Liver (tissue), 8 donors: ENCODE measurements at regions not wholly inside any gene's neighbourhood (a gene's known extent, or its start where the extent isn't known, plus 50 kb on each side); places are given as distances from the start of the nearest gene placed in this dataset.

Experiments used
- DNase-seq: peaks from one replicate; pipeline ENCODE4 v3.0.0-alpha.2; 2017; ENCODE audit warnings: low spot score
- H3K27ac ChIP-seq, 2 donors: one replicate each; pipeline ENCODE4 v1.7.0; 2013; ENCODE audit warnings: inconsistent platforms in 2 of 2, low read length in 2 of 2, control low read depth in 1 of 2, low read depth in 1 of 2, mild to moderate bottlenecking in 1 of 2
- H3K27me3 ChIP-seq, 4 donors: one replicate each; pipeline versions ENCODE4 v1.6.1 to v1.7.0; 2013; ENCODE audit warnings: low read length in 3 of 4, inconsistent platforms in 1 of 4, mild to moderate bottlenecking in 1 of 4, moderate library complexity in 1 of 4; ENCODE audit not compliant: control insufficient read depth in 4 of 4, insufficient read depth in 4 of 4
- H3K36me3 ChIP-seq, 4 donors: one replicate each; pipeline versions ENCODE4 v1.6.1 to v1.7.0; 2013; ENCODE audit warnings: low read length in 3 of 4, mild to moderate bottlenecking in 3 of 4, low read depth in 1 of 4, moderate library complexity in 1 of 4; ENCODE audit not compliant: control insufficient read depth in 4 of 4, insufficient read depth in 3 of 4
- H3K4me1 ChIP-seq, 4 donors: one replicate each; pipeline versions ENCODE4 v1.6.1 to v1.7.0; 2013; ENCODE audit warnings: low read length in 3 of 4, mild to moderate bottlenecking in 3 of 4, moderate library complexity in 1 of 4; ENCODE audit not compliant: control insufficient read depth in 4 of 4, insufficient read depth in 4 of 4
- H3K4me3 ChIP-seq, 3 donors: one replicate each; pipeline versions ENCODE4 v1.6.1 to v1.7.0; 2013; ENCODE audit warnings: low read length in 3 of 3, control low read depth in 1 of 3, low read depth in 1 of 3, mild to moderate bottlenecking in 1 of 3
- H3K9ac ChIP-seq, 2 donors: one replicate each; pipeline ENCODE4 v1.7.0; 2013; ENCODE audit warnings: low read length in 2 of 2, mild to moderate bottlenecking in 2 of 2, moderate library complexity in 2 of 2, control low read depth in 1 of 2, low read depth in 1 of 2
- H3K9me3 ChIP-seq, 4 donors: one replicate each; pipeline versions ENCODE4 v1.6.1 to v1.7.0; 2013; ENCODE audit warnings: low read length in 3 of 4; ENCODE audit not compliant: control insufficient read depth in 4 of 4
- EGR1 ChIP-seq, 2 donors: IDR thresholded peaks; 2 replicates each; pipeline ENCODE4 v1.6.1; 2016 to 2018; ENCODE audit warnings: antibody characterized with exemption in 2 of 2, low read depth in 2 of 2
- FOXA1 ChIP-seq: IDR thresholded peaks from 2 replicates; pipeline ENCODE4 v1.6.1; 2016; ENCODE audit warnings: antibody characterized with exemption
- HNF4A ChIP-seq, 2 donors: conservative IDR thresholded peaks; 2 replicates each; pipeline ENCODE4 v1.6.1; 2016; ENCODE audit warnings: antibody characterized with exemption in 2 of 2, mild to moderate bottlenecking in 2 of 2
- RAD21 ChIP-seq, 2 donors: IDR thresholded peaks; 2 replicates each; pipeline ENCODE4 v1.6.1; 2016; ENCODE audit warnings: antibody characterized with exemption in 2 of 2, mild to moderate bottlenecking in 2 of 2
- RXRA ChIP-seq, 2 donors: IDR thresholded peaks; 2 replicates each; pipeline ENCODE4 v1.6.1; 2017 to 2018; ENCODE audit warnings: antibody characterized with exemption in 2 of 2, mild to moderate bottlenecking in 1 of 2
- WGBS: extraction: QIAGEN DNeasy Blood & Tissue Kit; methylation state at CpG from one replicate; pipeline ENCODE4 v1.1.7; 2013; 5-methylcytosine and 5-hydroxymethylcytosine counted together
- TF ChIP-seq, protein P1 (sequence below): IDR thresholded peaks from 2 replicates; pipeline ENCODE4 v1.6.1; 2016; ENCODE audit warnings: antibody characterized with exemption, mild to moderate bottlenecking
- TF ChIP-seq, protein P2 (sequence below): IDR thresholded peaks from 2 replicates; pipeline ENCODE4 v1.6.1; 2016; ENCODE audit warnings: antibody characterized with exemption
- TF ChIP-seq, protein P3 (sequence below): fragments of 150-350 bp; IDR thresholded peaks from 2 replicates; pipeline ENCODE4 v1.5.1; 2017; ENCODE audit warnings: improper control_type of control experiment, low read depth, low read length; ENCODE audit not compliant: missing input control
- TF ChIP-seq, protein P4 (sequence below): IDR thresholded peaks from 2 replicates; pipeline ENCODE4 v1.6.1; 2016; ENCODE audit warnings: antibody characterized with exemption
- donor health status: healthy.
- donor health status: healthy.
- donor health status: healthy.
- donor health status: healthy.
- donor health status: healthy.

DNA sequence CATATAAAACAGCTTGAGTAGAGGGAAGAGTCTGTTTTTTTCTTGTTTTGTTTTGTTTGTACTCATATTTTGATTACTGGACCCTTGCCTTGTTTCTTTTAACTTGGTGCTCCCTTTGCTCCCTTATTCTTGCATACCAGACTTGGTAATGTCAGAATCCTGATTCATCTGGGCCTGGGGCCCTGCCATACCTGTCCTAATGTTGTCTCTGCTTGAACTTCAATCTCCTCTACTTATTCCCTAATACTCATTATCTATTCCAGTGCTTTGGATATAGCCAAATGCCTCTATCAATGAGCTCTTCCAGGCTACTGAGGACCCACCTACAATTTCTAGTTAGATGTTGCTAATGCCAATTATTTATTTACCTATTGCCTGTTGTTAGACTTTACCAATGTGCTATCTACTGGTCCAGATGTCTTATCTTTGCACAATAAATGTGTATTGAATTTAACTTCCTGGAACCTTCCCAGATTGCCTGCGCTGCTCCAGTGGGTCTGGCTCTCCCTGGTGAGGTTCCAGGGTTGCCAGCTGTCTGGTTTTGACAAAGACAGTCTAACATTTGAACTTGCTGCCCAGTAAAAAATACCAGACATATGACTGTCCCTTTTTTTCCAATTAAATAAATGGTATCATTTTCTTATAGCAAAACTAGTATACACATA is 64.4 kb upstream of the ACSL4 start:
- Histone ChIP-seq H3K27ac (no peak overlapping the region), H3K27me3 (peaks cover 0 to 6% (median 2%) of the 10 kb centered on the region in 4 donors), H3K4me3 (no peak overlapping the region), H3K4me1 (peaks cover 0 to 9% (median 3%) of the 10 kb centered on the region in 4 donors), H3K36me3 (no peaks in the 10 kb centered on the region), H3K9me3 (no peaks in the 10 kb centered on the region), H3K9ac (no peak overlapping the region)
- no peak for DNase-seq
- TF ChIP-seq FOXA1 (no peak), RXRA (IDR thresholded peaks at IDR 0.05) (peak in 1 of 2 donors; percentile 12), RAD21 (IDR thresholded peaks at IDR 0.05) (no peak), HNF4A (conservative IDR thresholded peaks at IDR 0.05) (no peak), EGR1 (IDR thresholded peaks at IDR 0.05; ENCODE audit: low read depth in 2 of 2) (no peak)
- TF ChIP-seq, protein P1, sequence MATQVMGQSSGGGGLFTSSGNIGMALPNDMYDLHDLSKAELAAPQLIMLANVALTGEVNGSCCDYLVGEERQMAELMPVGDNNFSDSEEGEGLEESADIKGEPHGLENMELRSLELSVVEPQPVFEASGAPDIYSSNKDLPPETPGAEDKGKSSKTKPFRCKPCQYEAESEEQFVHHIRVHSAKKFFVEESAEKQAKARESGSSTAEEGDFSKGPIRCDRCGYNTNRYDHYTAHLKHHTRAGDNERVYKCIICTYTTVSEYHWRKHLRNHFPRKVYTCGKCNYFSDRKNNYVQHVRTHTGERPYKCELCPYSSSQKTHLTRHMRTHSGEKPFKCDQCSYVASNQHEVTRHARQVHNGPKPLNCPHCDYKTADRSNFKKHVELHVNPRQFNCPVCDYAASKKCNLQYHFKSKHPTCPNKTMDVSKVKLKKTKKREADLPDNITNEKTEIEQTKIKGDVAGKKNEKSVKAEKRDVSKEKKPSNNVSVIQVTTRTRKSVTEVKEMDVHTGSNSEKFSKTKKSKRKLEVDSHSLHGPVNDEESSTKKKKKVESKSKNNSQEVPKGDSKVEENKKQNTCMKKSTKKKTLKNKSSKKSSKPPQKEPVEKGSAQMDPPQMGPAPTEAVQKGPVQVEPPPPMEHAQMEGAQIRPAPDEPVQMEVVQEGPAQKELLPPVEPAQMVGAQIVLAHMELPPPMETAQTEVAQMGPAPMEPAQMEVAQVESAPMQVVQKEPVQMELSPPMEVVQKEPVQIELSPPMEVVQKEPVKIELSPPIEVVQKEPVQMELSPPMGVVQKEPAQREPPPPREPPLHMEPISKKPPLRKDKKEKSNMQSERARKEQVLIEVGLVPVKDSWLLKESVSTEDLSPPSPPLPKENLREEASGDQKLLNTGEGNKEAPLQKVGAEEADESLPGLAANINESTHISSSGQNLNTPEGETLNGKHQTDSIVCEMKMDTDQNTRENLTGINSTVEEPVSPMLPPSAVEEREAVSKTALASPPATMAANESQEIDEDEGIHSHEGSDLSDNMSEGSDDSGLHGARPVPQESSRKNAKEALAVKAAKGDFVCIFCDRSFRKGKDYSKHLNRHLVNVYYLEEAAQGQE, result no peak
- TF ChIP-seq, protein P2, sequence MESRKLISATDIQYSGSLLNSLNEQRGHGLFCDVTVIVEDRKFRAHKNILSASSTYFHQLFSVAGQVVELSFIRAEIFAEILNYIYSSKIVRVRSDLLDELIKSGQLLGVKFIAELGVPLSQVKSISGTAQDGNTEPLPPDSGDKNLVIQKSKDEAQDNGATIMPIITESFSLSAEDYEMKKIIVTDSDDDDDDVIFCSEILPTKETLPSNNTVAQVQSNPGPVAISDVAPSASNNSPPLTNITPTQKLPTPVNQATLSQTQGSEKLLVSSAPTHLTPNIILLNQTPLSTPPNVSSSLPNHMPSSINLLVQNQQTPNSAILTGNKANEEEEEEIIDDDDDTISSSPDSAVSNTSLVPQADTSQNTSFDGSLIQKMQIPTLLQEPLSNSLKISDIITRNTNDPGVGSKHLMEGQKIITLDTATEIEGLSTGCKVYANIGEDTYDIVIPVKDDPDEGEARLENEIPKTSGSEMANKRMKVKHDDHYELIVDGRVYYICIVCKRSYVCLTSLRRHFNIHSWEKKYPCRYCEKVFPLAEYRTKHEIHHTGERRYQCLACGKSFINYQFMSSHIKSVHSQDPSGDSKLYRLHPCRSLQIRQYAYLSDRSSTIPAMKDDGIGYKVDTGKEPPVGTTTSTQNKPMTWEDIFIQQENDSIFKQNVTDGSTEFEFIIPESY, result no peak
- TF ChIP-seq, protein P3, sequence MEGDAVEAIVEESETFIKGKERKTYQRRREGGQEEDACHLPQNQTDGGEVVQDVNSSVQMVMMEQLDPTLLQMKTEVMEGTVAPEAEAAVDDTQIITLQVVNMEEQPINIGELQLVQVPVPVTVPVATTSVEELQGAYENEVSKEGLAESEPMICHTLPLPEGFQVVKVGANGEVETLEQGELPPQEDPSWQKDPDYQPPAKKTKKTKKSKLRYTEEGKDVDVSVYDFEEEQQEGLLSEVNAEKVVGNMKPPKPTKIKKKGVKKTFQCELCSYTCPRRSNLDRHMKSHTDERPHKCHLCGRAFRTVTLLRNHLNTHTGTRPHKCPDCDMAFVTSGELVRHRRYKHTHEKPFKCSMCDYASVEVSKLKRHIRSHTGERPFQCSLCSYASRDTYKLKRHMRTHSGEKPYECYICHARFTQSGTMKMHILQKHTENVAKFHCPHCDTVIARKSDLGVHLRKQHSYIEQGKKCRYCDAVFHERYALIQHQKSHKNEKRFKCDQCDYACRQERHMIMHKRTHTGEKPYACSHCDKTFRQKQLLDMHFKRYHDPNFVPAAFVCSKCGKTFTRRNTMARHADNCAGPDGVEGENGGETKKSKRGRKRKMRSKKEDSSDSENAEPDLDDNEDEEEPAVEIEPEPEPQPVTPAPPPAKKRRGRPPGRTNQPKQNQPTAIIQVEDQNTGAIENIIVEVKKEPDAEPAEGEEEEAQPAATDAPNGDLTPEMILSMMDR, result no peak
- WGBS, result 25% methylated on average over 1 of the region's 1 CpG

DNA sequence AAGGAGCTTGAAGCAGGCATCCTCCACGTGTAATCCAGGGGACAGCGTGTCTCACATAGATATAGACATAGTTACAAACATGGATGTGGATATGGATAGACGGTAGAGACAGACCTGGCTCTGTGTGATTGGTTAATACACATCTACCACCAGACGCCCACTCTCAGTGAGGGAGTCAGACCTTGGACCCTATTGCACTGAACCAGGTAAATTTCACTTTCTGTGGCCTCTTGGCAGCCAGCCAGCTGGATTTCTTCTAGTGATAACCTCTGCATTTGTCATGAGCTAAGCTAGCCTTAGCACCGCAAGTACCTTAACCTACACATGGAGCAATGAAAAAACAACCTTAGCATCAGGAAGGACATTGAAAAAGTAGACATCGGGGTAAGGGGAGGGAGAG is 79.2 kb upstream of the ACSL4 start:
- Histone ChIP-seq H3K4me1 (no peaks in the 10 kb centered on the region), H3K9me3 (no peaks in the 10 kb centered on the region), H3K27me3 (peaks cover 0 to 6% (median 0%) of the 10 kb centered on the region in 4 donors), H3K9ac (no peak overlapping the region), H3K4me3 (no peak overlapping the region), H3K27ac (no peak overlapping the region), H3K36me3 (no peaks in the 10 kb centered on the region)
- WGBS, result 61% methylated on average over 6 of the region's 6 CpGs
- TF ChIP-seq, protein P4, sequence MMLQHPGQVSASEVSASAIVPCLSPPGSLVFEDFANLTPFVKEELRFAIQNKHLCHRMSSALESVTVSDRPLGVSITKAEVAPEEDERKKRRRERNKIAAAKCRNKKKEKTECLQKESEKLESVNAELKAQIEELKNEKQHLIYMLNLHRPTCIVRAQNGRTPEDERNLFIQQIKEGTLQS, result no peak
- peak; percentile 58 for DNase-seq
